ENCODE measurements at regions not wholly inside any gene's neighbourhood (a gene's known extent, or its start where the extent isn't known, plus 50 kb on each side); places are given as distances from the start of the nearest gene placed in this dataset.

GRCh38 chr10:113441686-113442270, 111.1 kb upstream of the HABP2 start:
- TF ChIP-seq GATA3 (IDR thresholded peaks at IDR 0.05; ENCODE audit: low read depth, low read length), result no peak
- no peak for TF ChIP-seq GATA2 (IDR thresholded peaks at IDR 0.05; ENCODE audit: low read depth, low read length)

GRCh38 chr10:113442336-113442735, 110.5 kb upstream of the HABP2 start:
- no peak for TF ChIP-seq GATA2 (IDR thresholded peaks at IDR 0.05; ENCODE audit: low read depth, low read length)
- no peak for TF ChIP-seq GATA3 (IDR thresholded peaks at IDR 0.05; ENCODE audit: low read depth, low read length)

GRCh38 chr10:113443141-113443925, 109.5 kb upstream of the HABP2 start:
- no peak for TF ChIP-seq GATA3 (IDR thresholded peaks at IDR 0.05; ENCODE audit: low read depth, low read length)
- TF ChIP-seq GATA2 (IDR thresholded peaks at IDR 0.05; ENCODE audit: low read depth, low read length), result no peak

GRCh38 chr10:113444766-113445365, 108.0 kb upstream of the HABP2 start:
- no peak for TF ChIP-seq GATA2 (IDR thresholded peaks at IDR 0.05; ENCODE audit: low read depth, low read length)
- TF ChIP-seq GATA3 (IDR thresholded peaks at IDR 0.05; ENCODE audit: low read depth, low read length), result no peak

GRCh38 chr10:113445736-113446135, 107.1 kb upstream of the HABP2 start:
- no peak for TF ChIP-seq GATA2 (IDR thresholded peaks at IDR 0.05; ENCODE audit: low read depth, low read length)
- TF ChIP-seq GATA3 (IDR thresholded peaks at IDR 0.05; ENCODE audit: low read depth, low read length), result no peak

GRCh38 chr10:113446739-113447138, 106.1 kb upstream of the HABP2 start:
- TF ChIP-seq GATA2 (IDR thresholded peaks at IDR 0.05; ENCODE audit: low read depth, low read length) (no peak), GATA3 (IDR thresholded peaks at IDR 0.05; ENCODE audit: low read depth, low read length) (no peak)

GRCh38 chr10:113447278-113447677, 105.6 kb upstream of the HABP2 start:
- TF ChIP-seq GATA2 (IDR thresholded peaks at IDR 0.05; ENCODE audit: low read depth, low read length) (no peak), GATA3 (IDR thresholded peaks at IDR 0.05; ENCODE audit: low read depth, low read length) (no peak)

- no peak for TF ChIP-seq GATA2 (IDR thresholded peaks at IDR 0.05; ENCODE audit: low read depth, low read length)
Observed at GRCh38 chr10:113449006-113449695, 103.7 kb upstream of the HABP2 start.

- no peak for TF ChIP-seq GATA3 (IDR thresholded peaks at IDR 0.05; ENCODE audit: low read depth, low read length)
- no peak for TF ChIP-seq GATA2 (IDR thresholded peaks at IDR 0.05; ENCODE audit: low read depth, low read length)
Observed at GRCh38 chr10:113450046-113450804, 102.6 kb upstream of the HABP2 start.

- TF ChIP-seq GATA3 (IDR thresholded peaks at IDR 0.05; ENCODE audit: low read depth, low read length) (no peak), GATA2 (IDR thresholded peaks at IDR 0.05; ENCODE audit: low read depth, low read length) (no peak)
Observed at GRCh38 chr10:113450906-113451305, 101.9 kb upstream of the HABP2 start.

- TF ChIP-seq GATA3 (IDR thresholded peaks at IDR 0.05; ENCODE audit: low read depth, low read length), result no peak
Observed at GRCh38 chr10:113452146-113452845, 100.6 kb upstream of the HABP2 start.

GRCh38 chr10:113453351-113453750, 99.5 kb upstream of the HABP2 start:
- no peak for TF ChIP-seq GATA3 (IDR thresholded peaks at IDR 0.05; ENCODE audit: low read depth, low read length)
- no peak for TF ChIP-seq GATA2 (IDR thresholded peaks at IDR 0.05; ENCODE audit: low read depth, low read length)

GRCh38 chr10:113454341-113455061, 98.4 kb upstream of the HABP2 start:
- no peak for TF ChIP-seq GATA2 (IDR thresholded peaks at IDR 0.05; ENCODE audit: low read depth, low read length)
- TF ChIP-seq GATA3 (IDR thresholded peaks at IDR 0.05; ENCODE audit: low read depth, low read length), result no peak
